ENCODE measurements at regions not wholly inside any gene's neighbourhood (a gene's known extent, or its start where the extent isn't known, plus 50 kb on each side); places are given as distances from the start of the nearest gene placed in this dataset.
A peak's percentile ranks its signal among the peaks of the same experiment; 100 is the strongest.

DNA sequence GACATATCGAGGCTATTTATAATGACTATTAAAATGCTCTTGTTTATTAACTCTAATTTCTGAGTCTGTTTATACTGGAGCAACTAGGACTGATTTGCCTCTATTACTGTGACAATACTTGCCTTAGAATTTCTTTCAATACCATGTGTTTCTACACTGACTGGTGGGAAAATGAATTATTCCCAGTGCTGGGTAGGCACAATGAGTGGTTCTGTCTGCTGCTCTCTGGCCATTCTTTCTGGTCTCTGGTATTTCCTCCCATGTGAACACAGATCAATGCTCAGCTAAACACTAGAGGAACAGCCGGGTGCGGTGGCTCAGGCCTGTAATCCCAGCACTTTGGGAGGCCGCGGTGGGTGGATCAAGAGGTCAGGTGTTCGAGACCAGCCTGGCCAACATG is 390.5 kb downstream of the PRDM2 start:
- WGBS (ENCODE audit: low lambda C conversion rate, missing lambda C conversion rate): 88% methylated on average over 6 of the region's 6 CpGs
- DNase-seq (ENCODE audit: low spot score): no peak
- no peak for TF ChIP-seq EZH2 (IDR thresholded peaks at IDR 0.05; ENCODE audit: borderline replicate concordance)
- no peak for TF ChIP-seq EZH2phosphoT487 (IDR thresholded peaks at IDR 0.05; ENCODE audit: low read depth, severe bottlenecking, unreplicated experiment)
- TF ChIP-seq, protein P1, sequence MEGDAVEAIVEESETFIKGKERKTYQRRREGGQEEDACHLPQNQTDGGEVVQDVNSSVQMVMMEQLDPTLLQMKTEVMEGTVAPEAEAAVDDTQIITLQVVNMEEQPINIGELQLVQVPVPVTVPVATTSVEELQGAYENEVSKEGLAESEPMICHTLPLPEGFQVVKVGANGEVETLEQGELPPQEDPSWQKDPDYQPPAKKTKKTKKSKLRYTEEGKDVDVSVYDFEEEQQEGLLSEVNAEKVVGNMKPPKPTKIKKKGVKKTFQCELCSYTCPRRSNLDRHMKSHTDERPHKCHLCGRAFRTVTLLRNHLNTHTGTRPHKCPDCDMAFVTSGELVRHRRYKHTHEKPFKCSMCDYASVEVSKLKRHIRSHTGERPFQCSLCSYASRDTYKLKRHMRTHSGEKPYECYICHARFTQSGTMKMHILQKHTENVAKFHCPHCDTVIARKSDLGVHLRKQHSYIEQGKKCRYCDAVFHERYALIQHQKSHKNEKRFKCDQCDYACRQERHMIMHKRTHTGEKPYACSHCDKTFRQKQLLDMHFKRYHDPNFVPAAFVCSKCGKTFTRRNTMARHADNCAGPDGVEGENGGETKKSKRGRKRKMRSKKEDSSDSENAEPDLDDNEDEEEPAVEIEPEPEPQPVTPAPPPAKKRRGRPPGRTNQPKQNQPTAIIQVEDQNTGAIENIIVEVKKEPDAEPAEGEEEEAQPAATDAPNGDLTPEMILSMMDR (IDR thresholded peaks at IDR 0.05; ENCODE audit: poor library complexity): no peak
- H2AFZ ChIP-seq: no peak overlapping the region
- H3K4me2 ChIP-seq: no peak overlapping the region
- H3K4me1 ChIP-seq (ENCODE audit: insufficient read depth): no peaks in the 10 kb centered on the region
- no peaks in the 10 kb centered on the region for H3K9me2 ChIP-seq (replicated peaks; ENCODE audit: insufficient read depth)
- H3K4me3 ChIP-seq: no peak overlapping the region
- no peaks in the 10 kb centered on the region for H4K20me1 ChIP-seq (ENCODE audit: insufficient read depth, poor library complexity, severe bottlenecking)
- H3K27ac ChIP-seq: no peak overlapping the region
- H3K27me3 ChIP-seq: no peaks in the 10 kb centered on the region
- no peaks in the 10 kb centered on the region for H3K36me3 ChIP-seq (replicated peaks; ENCODE audit: insufficient read depth, low read depth)
- peaks cover 10% of the 10 kb centered on the region for H3K9me3 ChIP-seq (ENCODE audit: low read depth)
- no peaks in the 10 kb centered on the region for H3K79me2 ChIP-seq

- Histone ChIP-seq H3K79me2 (no peaks in the 10 kb centered on the region), H3K36me3 (replicated peaks; ENCODE audit: insufficient read depth, low read depth) (no peaks in the 10 kb centered on the region), H3K27me3 (peaks cover 3% of the 10 kb centered on the region), H3K9me3 (ENCODE audit: low read depth) (peaks cover 2% of the 10 kb centered on the region), H2AFZ (no peak overlapping the region), H3K4me3 (no peak overlapping the region), H3K4me2 (no peak overlapping the region), H4K20me1 (ENCODE audit: insufficient read depth, poor library complexity, severe bottlenecking) (no peaks in the 10 kb centered on the region), H3K4me1 (ENCODE audit: insufficient read depth) (no peaks in the 10 kb centered on the region), H3K27ac (no peak overlapping the region), H3K9me2 (replicated peaks; ENCODE audit: insufficient read depth) (no peaks in the 10 kb centered on the region)
- TF ChIP-seq, protein P1 (IDR thresholded peaks at IDR 0.05; ENCODE audit: poor library complexity): peak; percentile 49
- TF ChIP-seq EZH2phosphoT487 (IDR thresholded peaks at IDR 0.05; ENCODE audit: low read depth, severe bottlenecking, unreplicated experiment) (no peak), EZH2 (IDR thresholded peaks at IDR 0.05; ENCODE audit: borderline replicate concordance) (no peak)
- 53% methylated on average over 4 of the region's 4 CpGs for WGBS (ENCODE audit: low lambda C conversion rate, missing lambda C conversion rate)
- DNase-seq (ENCODE audit: low spot score): peak; percentile 28
Measured at GRCh38 chr1:14094611-14095400, 394.8 kb downstream of the PRDM2 start.

DNA sequence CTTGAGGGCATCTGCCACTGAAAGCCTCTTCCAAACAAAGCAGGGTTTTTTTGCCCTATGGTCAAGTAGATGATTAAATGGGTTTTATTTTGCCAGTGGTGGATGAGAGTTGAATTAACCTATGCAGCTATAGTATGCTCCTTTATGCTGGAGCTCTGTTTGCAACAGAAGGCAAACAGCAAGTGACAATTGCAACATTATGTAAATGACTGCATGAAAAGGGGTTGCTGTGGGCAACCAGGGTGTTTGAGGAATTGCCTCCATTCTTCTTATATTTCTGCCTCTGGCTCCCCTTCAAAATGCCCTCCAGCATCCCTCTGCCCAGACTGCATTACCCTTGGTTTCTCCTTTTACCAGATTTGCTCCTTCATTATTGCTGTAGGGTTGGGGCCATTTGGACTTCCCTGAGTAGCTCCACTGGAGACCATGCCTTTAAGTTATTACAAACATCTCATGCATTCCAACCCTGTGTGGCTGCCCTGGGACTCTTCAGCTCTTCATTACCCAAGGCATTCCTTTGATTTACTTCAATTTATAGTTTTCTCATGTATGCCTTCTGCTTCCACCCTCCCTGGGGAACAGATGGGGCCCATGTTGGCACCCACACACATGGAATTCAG is 398.4 kb downstream of the PRDM2 start:
- Histone ChIP-seq H3K36me3 (replicated peaks; ENCODE audit: insufficient read depth, low read depth) (no peaks in the 10 kb centered on the region), H3K9me3 (ENCODE audit: low read depth) (no peaks in the 10 kb centered on the region), H3K27ac (no peak overlapping the region), H2AFZ (no peak overlapping the region), H3K4me2 (no peak overlapping the region), H3K9me2 (replicated peaks; ENCODE audit: insufficient read depth) (no peaks in the 10 kb centered on the region), H4K20me1 (ENCODE audit: insufficient read depth, poor library complexity, severe bottlenecking) (no peaks in the 10 kb centered on the region), H3K4me1 (ENCODE audit: insufficient read depth) (no peaks in the 10 kb centered on the region), H3K27me3 (peaks cover 3% of the 10 kb centered on the region), H3K79me2 (no peaks in the 10 kb centered on the region), H3K4me3 (no peak overlapping the region)
- DNase-seq (ENCODE audit: low spot score): no peak
- no peak for TF ChIP-seq EZH2phosphoT487 (IDR thresholded peaks at IDR 0.05; ENCODE audit: low read depth, severe bottlenecking, unreplicated experiment)

DNA sequence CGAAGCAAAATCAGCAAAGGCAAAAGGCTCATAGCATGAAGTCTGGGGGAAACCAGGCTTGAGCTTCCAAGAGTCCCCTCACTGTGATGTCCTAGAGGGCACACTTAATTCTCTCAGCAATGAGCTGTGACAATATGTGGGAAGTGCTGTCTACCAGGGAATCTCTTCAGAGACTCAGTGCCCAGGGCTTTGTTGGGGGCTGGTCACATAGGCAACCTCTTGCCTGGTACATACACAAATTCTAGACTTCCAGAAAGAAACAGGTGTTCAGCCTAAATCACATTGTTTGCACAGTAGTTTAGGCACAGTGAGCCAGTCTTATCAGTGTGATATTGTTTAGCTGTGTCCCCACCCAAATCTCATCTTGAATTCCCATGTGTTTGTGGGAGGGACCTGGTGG is 400.5 kb downstream of the PRDM2 start:
- Histone ChIP-seq H3K36me3 (replicated peaks; ENCODE audit: insufficient read depth, low read depth) (no peaks in the 10 kb centered on the region), H3K4me1 (ENCODE audit: insufficient read depth) (no peaks in the 10 kb centered on the region), H3K79me2 (no peaks in the 10 kb centered on the region), H3K4me3 (no peak overlapping the region), H3K27ac (no peak overlapping the region), H3K4me2 (no peak overlapping the region), H4K20me1 (ENCODE audit: insufficient read depth, poor library complexity, severe bottlenecking) (no peaks in the 10 kb centered on the region), H2AFZ (no peak overlapping the region), H3K9me2 (replicated peaks; ENCODE audit: insufficient read depth) (no peaks in the 10 kb centered on the region), H3K27me3 (peaks cover 3% of the 10 kb centered on the region), H3K9me3 (ENCODE audit: low read depth) (no peaks in the 10 kb centered on the region)
- 95% methylated on average over 1 of the region's 1 CpG for WGBS (ENCODE audit: low lambda C conversion rate, missing lambda C conversion rate)
- no peak for TF ChIP-seq EZH2 (IDR thresholded peaks at IDR 0.05; ENCODE audit: borderline replicate concordance)
- TF ChIP-seq, protein P1 (IDR thresholded peaks at IDR 0.05; ENCODE audit: poor library complexity): no peak
- TF ChIP-seq EZH2phosphoT487 (IDR thresholded peaks at IDR 0.05; ENCODE audit: low read depth, severe bottlenecking, unreplicated experiment): no peak
- no peak for DNase-seq (ENCODE audit: low spot score)

Data from hepatocyte (in vitro differentiated cells).